ENCODE measurements at regions not wholly inside any gene's neighbourhood (a gene's known extent, or its start where the extent isn't known, plus 50 kb on each side); places are given as distances from the start of the nearest gene placed in this dataset.

GRCh38 chr6:1052262-1052661, 259.6 kb upstream of the FOXQ1 start:
- DNase-seq (no peak), ATAC-seq (no peak)
- intact Hi-C loops (cut with micrococcal nuclease): no loop called here

GRCh38 chr6:1049900-1050299, 262.0 kb upstream of the FOXQ1 start:
- ATAC-seq: no peak
- DNase-seq: no peak
- intact Hi-C loops (cut with micrococcal nuclease): no loop called here

- ATAC-seq (no peak), DNase-seq (no peak)
- intact Hi-C loops (cut with micrococcal nuclease): no loop called here
Observed at GRCh38 chr6:1049170-1049569, 262.7 kb upstream of the FOXQ1 start.

- DNase-seq (no peak), ATAC-seq (peak; percentile 23)
- intact Hi-C loops (cut with micrococcal nuclease): no loop called here
Observed at GRCh38 chr6:1047981-1048541, 263.8 kb upstream of the FOXQ1 start.

- DNase-seq: no peak
- ATAC-seq: no peak
- intact Hi-C loops (cut with micrococcal nuclease): no loop called here
Observed at GRCh38 chr6:1045239-1045638, 266.7 kb upstream of the FOXQ1 start.

- intact Hi-C loops (cut with micrococcal nuclease): no loop called here
- ATAC-seq (no peak), DNase-seq (no peak)
Observed at GRCh38 chr6:1044040-1044836, 267.7 kb upstream of the FOXQ1 start.

- ATAC-seq: no peak
- DNase-seq: no peak
- intact Hi-C loops (cut with micrococcal nuclease): no loop called here
Observed at GRCh38 chr6:1043458-1043836, 268.5 kb upstream of the FOXQ1 start.

GRCh38 chr6:1042583-1043457, 269.1 kb upstream of the FOXQ1 start:
- no peak for ATAC-seq
- DNase-seq: no peak
- intact Hi-C loops (cut with micrococcal nuclease): no loop called here

- DNase-seq (no peak), ATAC-seq (no peak)
- intact Hi-C loops (cut with micrococcal nuclease): no loop called here
Observed at GRCh38 chr6:1040393-1040792, 271.5 kb upstream of the FOXQ1 start.

GRCh38 chr6:1039746-1040145, 272.2 kb upstream of the FOXQ1 start:
- ATAC-seq (no peak), DNase-seq (no peak)
- intact Hi-C loops (cut with micrococcal nuclease): no loop called here

GRCh38 chr6:1039191-1039590, 272.7 kb upstream of the FOXQ1 start:
- no peak for DNase-seq
- ATAC-seq: no peak
- intact Hi-C loops (cut with micrococcal nuclease): no loop called here

GRCh38 chr6:1037430-1038202, 274.3 kb upstream of the FOXQ1 start:
- intact Hi-C loops (cut with micrococcal nuclease): no loop called here
- no peak for DNase-seq
- ATAC-seq: no peak

GRCh38 chr6:1035401-1035800, 276.5 kb upstream of the FOXQ1 start:
- intact Hi-C loops (cut with micrococcal nuclease): no loop called here
- DNase-seq: no peak

GRCh38 chr6:1031720-1032119, 280.2 kb upstream of the FOXQ1 start:
- DNase-seq (no peak), ATAC-seq (no peak)
- intact Hi-C loops (cut with micrococcal nuclease): no loop called here

More at GRCh38 chr6:1035401-1035800, 276.5 kb upstream of the FOXQ1 start:
- no peak for ATAC-seq

GRCh38 chr6:1029141-1029540, 282.8 kb upstream of the FOXQ1 start:
- ATAC-seq: no peak
- intact Hi-C loops (cut with micrococcal nuclease): no loop called here

GRCh38 chr6:1028723-1029122, 283.2 kb upstream of the FOXQ1 start:
- no peak for DNase-seq
- intact Hi-C loops (cut with micrococcal nuclease): no loop called here
- ATAC-seq: no peak

More at GRCh38 chr6:1029141-1029540, 282.8 kb upstream of the FOXQ1 start:
- no peak for DNase-seq

- intact Hi-C loops (cut with micrococcal nuclease): no loop called here
- no peak for ATAC-seq
- no peak for DNase-seq
Observed at GRCh38 chr6:1027795-1028569, 283.9 kb upstream of the FOXQ1 start.

GRCh38 chr6:1027109-1027794, 284.6 kb upstream of the FOXQ1 start:
- ATAC-seq: no peak
- DNase-seq: no peak
- intact Hi-C loops (cut with micrococcal nuclease): no loop called here

Data from left ventricle myocardium superior (tissue), 1 donor.